Stimulated activated CD4-positive, alpha-beta T cell treated with anti-CD3 and anti-CD28 coated beads, Interleukin-2, amount 100 ng/mL, for 4 hours (primary cell): ENCODE measurements at regions not wholly inside any gene's neighbourhood (a gene's known extent, or its start where the extent isn't known, plus 50 kb on each side); places are given as distances from the start of the nearest gene placed in this dataset.
"Not testable (repeated sequence)": the region's sequence is repeated elsewhere in the genome, so short reads cannot be mapped to it uniquely, and the experiment has no call there.

Experiments used
- DNase-seq: peaks from one replicate; pipeline ENCODE4 v3.0.0-alpha.2; 2020; ENCODE audit warnings: low read depth

DNA sequence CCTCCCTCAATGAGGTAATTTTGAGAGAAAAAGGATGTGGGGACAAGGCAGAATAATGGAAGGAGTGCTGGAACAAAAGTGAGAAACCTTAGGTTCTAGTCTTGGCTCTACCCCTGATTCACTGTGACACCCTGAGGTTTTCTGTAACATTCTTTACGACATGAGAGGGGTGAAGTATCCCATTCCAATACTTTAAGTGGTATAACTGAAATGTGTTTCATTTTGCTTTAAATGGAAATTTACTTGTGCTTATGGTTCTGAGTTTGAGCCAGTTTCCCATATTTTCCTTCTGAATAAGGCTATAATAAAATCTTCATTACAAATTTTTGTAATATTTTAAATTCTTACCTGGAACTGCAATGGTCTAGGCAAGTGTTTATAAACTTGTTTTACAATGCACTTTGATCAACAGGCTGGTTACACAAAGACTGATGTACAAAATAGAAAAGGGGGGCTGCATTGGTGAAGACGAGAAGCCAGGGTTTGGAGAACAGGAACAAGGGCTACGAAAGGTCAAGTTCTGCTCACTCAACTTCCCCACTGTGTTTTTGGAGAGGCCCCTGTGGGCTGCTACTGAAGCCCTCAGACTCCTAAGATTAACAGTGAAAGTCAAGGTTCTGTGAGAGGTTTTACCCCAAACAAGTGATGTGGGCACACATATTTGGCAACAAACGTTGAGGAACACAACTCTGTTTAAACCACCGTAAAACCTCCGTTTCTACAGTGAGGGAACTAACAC lies 171.9 kb upstream of the ELL2 start:
- no peak for DNase-seq

DNA sequence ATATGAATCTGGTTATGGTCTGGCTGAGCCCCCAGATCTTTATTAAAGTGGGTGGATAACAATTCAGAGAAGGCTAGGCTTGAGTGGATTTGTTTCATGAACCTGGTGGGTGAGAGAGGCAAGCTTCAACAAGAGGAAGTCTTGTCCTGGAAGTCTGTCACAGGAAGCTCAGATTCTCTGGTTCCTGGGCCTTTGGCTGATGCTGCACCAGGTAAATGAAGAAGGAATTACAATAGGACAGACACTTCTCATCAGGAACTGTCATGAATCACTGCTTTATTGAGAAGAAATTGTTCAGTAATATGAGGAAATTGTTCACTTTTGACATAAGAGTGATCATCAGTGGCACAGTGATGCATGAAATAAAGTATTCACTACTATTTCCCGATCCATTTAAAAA lies 167.6 kb upstream of the ELL2 start:
- no peak for DNase-seq

DNA sequence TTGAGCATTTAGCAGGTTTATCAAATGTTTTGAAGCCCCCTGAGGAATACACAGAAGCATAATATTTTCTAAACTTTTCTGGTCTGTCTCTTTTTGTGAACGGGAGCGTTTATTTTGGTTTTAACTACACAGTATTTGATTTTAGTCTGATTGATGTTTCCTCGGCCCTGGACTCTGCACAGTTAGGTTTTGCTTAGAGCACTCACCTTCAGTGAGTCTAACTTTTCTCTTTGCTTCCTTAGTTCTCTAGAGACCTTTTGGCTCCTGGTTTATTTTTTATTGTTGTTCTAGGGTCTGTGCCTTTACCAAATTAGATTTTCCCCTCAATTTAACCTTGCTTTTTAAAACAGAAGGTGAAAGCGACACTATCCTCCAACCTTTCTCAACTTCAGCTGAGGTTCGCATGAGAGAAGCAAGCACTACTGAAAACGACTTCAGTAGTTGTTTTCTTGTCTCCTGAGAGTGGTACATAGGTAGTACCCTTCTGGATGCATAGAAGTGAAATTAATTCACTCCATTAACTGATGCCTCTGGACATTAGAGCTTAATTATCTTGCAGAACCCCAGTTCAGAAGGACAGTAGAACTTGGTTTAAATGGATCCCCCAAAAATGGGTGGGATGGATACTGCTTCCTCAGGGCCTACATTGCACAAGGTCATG lies 166.7 kb upstream of the ELL2 start:
- no peak for DNase-seq

- no peak for DNase-seq
These were observed 165.9 kb upstream of the ELL2 start for GRCh38 chr5:96127538-96127937.

DNA sequence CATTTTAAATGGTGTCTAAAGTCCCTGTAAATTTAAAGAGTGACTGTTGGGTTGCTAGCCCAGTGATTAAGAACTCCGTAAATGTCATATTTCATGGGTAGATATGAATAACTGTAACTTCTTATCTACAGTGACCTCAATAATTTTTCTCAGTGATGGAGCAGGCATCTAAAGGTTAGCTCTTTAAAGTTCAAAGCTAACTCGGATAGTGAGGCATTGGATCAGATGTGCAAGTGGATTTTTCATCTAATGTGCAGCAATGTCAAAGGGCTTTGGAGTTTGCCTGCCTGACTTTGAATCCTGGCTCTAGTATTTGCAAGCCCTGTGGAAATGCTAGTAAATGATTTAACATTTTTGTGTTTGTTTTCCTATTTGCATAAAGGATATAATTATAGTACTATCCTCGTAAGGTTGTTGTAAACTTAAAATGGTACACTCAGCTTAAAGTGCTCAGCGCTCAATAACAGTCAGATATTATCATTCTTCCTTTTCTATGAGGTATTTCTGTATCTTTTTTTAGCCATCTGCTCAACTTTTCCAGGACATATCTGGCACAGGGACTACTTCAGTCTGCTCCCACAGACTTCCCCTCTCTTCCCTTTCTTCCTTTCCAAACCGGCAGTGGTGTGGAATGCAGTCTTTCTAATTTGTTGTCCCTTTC lies 163.7 kb upstream of the ELL2 start:
- DNase-seq = no peak

DNA sequence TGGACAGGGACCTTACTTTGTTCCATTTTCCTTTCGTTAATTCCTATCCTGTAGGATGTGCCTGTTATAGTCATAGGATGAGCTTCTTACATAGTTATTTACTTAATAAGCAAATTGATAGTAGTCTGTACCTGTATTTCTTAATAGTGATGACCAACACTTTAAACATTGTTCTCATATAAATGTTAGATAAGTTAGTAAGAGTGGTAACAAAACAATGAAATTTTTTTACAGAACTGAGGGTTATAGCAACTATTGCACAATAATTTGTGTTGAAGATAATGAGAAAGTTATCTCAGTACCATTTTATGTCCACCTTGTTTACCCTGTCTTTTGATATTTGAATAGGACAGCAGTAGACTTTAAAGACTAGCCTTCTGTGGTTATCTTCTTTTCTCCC lies 162.9 kb upstream of the ELL2 start:
- DNase-seq = no peak

DNA sequence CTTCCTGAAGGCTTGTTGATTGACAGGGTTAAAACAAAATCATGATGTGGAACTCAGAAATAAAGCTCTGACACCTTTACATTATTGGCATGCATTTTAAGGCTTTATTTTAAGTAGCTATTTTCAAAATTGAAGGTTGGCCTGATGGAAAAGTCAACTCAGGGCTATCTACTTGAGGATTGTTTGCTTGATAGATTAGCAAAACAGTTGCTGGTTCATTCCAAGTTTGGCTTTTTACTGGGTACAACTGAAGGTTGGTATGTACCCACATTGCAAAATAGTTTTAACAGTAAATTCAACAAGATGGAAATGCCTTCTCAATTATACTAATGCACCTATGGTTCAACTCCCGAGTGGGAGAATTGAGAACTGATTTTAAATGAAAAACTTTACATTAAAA lies 161.8 kb upstream of the ELL2 start:
- DNase-seq = no peak

DNA sequence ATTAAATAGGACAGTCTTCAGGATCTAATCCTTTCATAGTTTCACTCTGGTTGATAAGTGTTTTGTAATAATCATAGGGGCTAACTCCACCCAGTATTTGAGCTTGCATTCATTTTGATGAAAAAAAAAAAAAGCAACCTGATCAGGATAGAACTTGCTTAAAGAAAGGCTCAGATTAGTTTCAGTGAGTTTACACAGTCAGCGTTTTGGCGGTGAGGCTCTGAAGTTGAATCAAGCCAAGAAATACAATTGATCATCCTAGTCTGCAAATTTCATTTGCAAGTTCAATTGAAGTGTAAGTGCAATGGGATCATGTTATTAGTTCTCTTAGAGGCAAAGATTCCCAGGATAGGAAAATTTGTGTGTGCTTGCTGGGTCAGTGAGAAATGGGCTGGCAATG lies 159.7 kb upstream of the ELL2 start:
- no peak for DNase-seq

- no peak for DNase-seq
These were observed 158.5 kb upstream of the ELL2 start for GRCh38 chr5:96120120-96120519.

GRCh38 chr5:96117771-96118651 lies 156.4 kb upstream of the ELL2 start:
- DNase-seq = no peak

GRCh38 chr5:96115147-96115807 lies 153.6 kb upstream of the ELL2 start:
- DNase-seq = no peak

DNA sequence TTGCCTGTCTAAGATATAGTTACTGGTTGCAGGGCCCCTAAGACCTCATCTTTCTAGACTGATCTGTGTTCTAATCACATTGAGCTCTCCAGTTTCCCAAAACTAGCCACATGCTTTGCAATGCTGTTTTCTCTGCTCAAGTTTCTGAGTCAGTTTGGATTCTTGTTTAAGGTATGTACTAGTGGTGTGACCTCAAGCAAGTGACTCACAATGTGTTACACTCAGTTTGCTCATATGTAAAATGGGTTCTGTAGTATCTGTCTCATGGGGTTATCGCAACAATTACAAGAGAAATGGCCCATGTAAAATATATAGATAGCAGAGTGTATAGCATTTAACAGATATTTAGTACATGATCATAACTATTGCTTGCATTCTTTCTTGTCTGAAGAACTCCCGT lies 153.1 kb upstream of the ELL2 start:
- DNase-seq = no peak

- no peak for DNase-seq
These were observed 151.7 kb upstream of the ELL2 start for GRCh38 chr5:96113170-96113939.

- no peak for DNase-seq
These were observed 151.1 kb upstream of the ELL2 start for GRCh38 chr5:96112703-96113102.

DNA sequence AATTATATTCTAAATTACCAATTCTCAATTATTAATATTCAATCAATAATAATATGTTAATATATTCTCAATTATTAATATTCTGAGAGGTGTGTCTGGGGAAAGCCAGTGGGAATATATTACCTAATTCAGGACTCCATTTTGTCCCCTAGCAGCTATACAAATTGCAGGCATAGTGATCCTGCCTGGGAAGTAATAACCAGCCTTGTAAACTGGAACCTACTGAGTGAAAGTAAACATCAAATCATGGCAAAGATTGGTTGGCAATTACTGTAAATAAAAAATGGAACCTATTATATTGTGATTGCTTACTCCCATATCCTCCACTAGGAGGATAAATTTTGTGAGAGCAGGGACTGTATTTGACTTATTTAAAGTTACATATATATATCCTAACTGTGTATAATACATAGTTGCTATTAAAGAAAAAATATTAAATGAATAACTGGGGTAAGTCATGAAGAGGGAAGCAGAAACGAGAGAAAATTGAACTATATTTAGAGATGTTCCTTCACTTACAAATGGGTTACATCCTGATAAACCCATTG lies 150.5 kb upstream of the ELL2 start:
- DNase-seq = no peak

GRCh38 chr5:96111080-96111756 lies 149.6 kb upstream of the ELL2 start:
- no peak for DNase-seq

- no peak for DNase-seq
These were observed 148.6 kb upstream of the ELL2 start for GRCh38 chr5:96110300-96110699.

DNA sequence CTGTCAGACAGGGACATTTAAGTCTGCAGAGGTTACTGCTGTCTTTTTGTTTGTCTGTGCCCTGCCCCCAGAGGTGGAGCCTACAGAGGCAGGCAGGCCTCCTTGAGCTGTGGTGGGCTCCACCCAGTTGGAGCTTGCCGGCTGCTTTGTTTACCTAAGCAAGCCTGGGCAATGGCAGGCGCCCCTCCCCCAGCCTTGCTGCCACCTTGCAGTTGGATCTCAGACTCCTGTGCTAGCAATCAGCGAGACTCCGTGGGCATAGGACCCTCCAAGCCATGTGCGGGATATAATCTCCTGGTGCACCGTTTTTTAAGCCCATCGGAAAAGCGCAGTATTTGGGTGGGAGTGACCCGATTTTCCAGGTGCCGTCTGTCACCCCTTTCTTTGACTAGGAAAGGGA lies 147.0 kb upstream of the ELL2 start:
- DNase-seq = not testable (repeated sequence)

- not testable (repeated sequence) for DNase-seq
These were observed 142.2 kb upstream of the ELL2 start for GRCh38 chr5:96103829-96104228.
